ENCODE measurements at regions not wholly inside any gene's neighbourhood (a gene's known extent, or its start where the extent isn't known, plus 50 kb on each side); places are given as distances from the start of the nearest gene placed in this dataset.

DNA sequence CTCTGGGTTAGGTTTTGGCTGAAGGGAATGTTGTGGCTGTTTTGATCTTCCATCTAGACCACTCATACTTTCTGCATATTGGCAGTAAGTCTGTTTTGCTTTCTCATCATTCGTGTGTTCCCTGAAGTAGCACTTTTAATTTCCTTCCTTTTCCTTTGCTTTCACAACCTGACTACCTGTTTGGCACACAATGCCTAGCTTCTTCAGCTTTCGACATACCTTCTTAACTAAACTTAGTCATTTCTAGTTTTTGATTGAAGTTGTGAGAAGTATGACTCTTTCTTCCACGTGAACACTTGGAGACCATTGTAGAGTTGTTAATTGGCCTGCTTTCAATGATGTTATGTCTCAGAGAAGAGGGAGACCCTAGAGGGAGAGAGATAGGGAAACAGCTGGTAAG is 123.6 kb upstream of the EPB41L3 start:
- TF ChIP-seq, protein P1, sequence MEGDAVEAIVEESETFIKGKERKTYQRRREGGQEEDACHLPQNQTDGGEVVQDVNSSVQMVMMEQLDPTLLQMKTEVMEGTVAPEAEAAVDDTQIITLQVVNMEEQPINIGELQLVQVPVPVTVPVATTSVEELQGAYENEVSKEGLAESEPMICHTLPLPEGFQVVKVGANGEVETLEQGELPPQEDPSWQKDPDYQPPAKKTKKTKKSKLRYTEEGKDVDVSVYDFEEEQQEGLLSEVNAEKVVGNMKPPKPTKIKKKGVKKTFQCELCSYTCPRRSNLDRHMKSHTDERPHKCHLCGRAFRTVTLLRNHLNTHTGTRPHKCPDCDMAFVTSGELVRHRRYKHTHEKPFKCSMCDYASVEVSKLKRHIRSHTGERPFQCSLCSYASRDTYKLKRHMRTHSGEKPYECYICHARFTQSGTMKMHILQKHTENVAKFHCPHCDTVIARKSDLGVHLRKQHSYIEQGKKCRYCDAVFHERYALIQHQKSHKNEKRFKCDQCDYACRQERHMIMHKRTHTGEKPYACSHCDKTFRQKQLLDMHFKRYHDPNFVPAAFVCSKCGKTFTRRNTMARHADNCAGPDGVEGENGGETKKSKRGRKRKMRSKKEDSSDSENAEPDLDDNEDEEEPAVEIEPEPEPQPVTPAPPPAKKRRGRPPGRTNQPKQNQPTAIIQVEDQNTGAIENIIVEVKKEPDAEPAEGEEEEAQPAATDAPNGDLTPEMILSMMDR (IDR thresholded peaks at IDR 0.05; ENCODE audit: control insufficient read depth, insufficient read depth, low read depth, low read length, missing control alignments) = no peak
- H3K4me3 ChIP-seq (ENCODE audit: control insufficient read depth, low read depth, low read length) = no peak overlapping the region
- DNase-seq (ENCODE audit: low read depth) = no peak

DNA sequence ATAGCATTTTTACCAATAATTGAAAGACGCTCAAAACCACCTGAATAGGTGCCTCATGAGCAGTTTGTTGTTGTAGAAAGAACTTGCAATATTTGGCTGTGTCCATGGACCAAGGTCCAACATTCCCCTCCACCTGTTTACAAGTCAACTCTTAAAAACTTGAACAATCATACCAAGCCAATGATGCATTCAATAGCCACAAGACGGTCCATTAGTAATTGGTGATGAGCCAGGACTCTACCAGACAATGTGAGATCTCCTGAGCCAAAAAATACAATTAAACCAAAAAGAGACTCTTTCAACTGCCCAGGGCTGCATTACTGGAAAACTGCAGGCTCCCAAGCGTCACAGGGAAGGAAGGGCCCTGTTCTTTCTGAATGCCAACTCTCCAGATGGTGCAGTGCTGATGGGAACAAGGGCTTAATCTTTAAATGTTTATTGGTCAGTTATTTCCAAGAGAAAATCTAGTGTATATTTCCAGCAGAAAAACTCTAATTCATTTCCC is 118.8 kb upstream of the EPB41L3 start:
- no peak overlapping the region for H3K4me3 ChIP-seq (ENCODE audit: control insufficient read depth, low read depth, low read length)
- TF ChIP-seq, protein P1 (IDR thresholded peaks at IDR 0.05; ENCODE audit: control insufficient read depth, insufficient read depth, low read depth, low read length, missing control alignments) = no peak
- no peak for DNase-seq (ENCODE audit: low read depth)

GRCh38 chr18:5661179-5661578 is 117.4 kb upstream of the EPB41L3 start:
- DNase-seq (ENCODE audit: low read depth) = no peak
- TF ChIP-seq, protein P1 (IDR thresholded peaks at IDR 0.05; ENCODE audit: control insufficient read depth, insufficient read depth, low read depth, low read length, missing control alignments) = no peak
- H3K4me3 ChIP-seq (ENCODE audit: control insufficient read depth, low read depth, low read length) = no peak overlapping the region

DNA sequence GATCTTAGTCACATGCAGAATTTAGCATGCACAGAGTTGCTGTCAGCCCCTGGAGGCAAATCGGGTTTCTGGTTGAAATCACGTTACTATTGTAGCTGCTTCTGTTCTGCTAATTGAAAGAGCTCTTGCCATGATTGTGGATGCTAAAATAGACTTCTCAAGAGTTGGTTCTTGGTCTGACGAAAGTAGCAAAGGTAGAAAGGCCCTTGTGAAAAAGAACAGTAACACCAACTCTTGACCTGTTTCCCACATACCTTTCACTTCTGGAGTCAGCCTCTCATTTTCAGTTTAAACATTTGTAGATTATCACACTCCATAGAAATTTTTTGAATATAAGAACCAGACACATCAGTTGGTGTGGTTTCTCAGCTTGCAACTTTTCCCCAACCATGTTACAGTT is 110.0 kb upstream of the EPB41L3 start:
- TF ChIP-seq, protein P1 (IDR thresholded peaks at IDR 0.05; ENCODE audit: control insufficient read depth, insufficient read depth, low read depth, low read length, missing control alignments) = no peak
- DNase-seq (ENCODE audit: low read depth) = no peak
- H3K4me3 ChIP-seq (ENCODE audit: control insufficient read depth, low read depth, low read length) = no peak overlapping the region

DNA sequence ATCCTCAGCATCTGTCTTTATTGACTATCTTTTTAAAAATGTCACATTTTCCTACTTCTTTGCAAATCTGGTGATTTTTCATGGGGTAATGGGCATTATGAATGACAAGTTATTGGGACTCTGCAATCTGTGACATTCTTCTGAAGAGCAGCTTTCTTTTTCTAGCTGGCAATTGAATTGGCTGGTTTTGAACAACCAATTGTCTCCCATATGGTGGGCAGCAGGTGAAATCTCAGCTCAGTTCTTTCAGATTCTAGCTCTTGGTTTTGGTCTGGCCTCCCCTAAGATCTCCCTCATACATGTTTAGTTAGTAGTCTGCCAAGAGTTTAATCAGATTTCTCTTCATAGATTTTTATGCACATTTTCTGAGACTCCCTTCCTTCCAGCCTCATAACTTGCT is 107.9 kb upstream of the EPB41L3 start:
- no peak for DNase-seq (ENCODE audit: low read depth)
- TF ChIP-seq, protein P1 (IDR thresholded peaks at IDR 0.05; ENCODE audit: control insufficient read depth, insufficient read depth, low read depth, low read length, missing control alignments) = no peak
- H3K4me3 ChIP-seq (ENCODE audit: control insufficient read depth, low read depth, low read length) = no peak overlapping the region

DNA sequence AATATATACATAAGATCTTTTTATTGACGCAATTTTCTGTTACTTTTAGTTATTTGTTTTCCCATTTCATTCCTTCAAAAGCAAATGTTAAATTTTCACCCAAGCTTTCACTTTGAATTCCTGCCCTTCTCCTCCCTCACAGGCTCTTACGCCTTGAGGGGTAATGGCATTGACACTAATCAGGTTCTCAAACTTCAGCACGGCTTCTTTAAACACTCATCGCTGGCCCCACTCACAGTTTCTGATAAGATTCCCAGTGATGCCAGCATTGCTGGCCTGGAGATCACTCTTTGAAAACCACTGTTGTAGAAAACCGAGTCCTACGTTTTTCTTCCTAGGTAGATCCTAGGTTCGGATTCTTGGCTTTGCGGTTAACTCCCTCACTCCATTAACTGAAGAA is 105.6 kb upstream of the EPB41L3 start:
- H3K4me3 ChIP-seq (ENCODE audit: control insufficient read depth, low read depth, low read length) = no peak overlapping the region

More for the DNA sequence above, 105.6 kb upstream of the EPB41L3 start:
- DNase-seq (ENCODE audit: low read depth) = no peak
- TF ChIP-seq, protein P1 (IDR thresholded peaks at IDR 0.05; ENCODE audit: control insufficient read depth, insufficient read depth, low read depth, low read length, missing control alignments) = no peak
